Activated CD4-positive, alpha-beta T cell treated with anti-CD3 and anti-CD28 coated beads, Interleukin-10, Interleukin-2, amounts not matched to agents 100 ng/mL and 50 ng/mL, durations not matched to agents 16 hours and 8 hours (primary cell): ENCODE measurements at regions not wholly inside any gene's neighbourhood (a gene's known extent, or its start where the extent isn't known, plus 50 kb on each side); places are given as distances from the start of the nearest gene placed in this dataset.
A peak's percentile ranks its signal among the peaks of the same experiment; 100 is the strongest.
"Not testable (repeated sequence)": the region's sequence is repeated elsewhere in the genome, so short reads cannot be mapped to it uniquely, and the experiment has no call there.

Experiments used
- DNase-seq: peaks from one replicate; pipeline ENCODE4 v3.0.0-alpha.2; 2020

- DNase-seq, result not testable (repeated sequence)
These were observed 984.3 kb downstream of the AACS start for GRCh38 chr12:126049501-126049900.

- DNase-seq, result no peak
These were observed 986.4 kb downstream of the AACS start for GRCh38 chr12:126051611-126052107.

- DNase-seq, result no peak
These were observed 990.3 kb downstream of the AACS start for GRCh38 chr12:126055521-126055920.

- no peak for DNase-seq
These were observed 996.5 kb downstream of the AACS start for GRCh38 chr12:126061777-126062176.

- no peak for DNase-seq
These were observed 998.8 kb downstream of the AACS start for GRCh38 chr12:126064028-126064427.

- no peak for DNase-seq
These were observed 1002.5 kb downstream of the AACS start for GRCh38 chr12:126067626-126068329.

- DNase-seq, result peak; percentile 60
These were observed 1004.4 kb downstream of the AACS start for GRCh38 chr12:126069549-126070165.

- DNase-seq, result no peak
These were observed 1011.3 kb downstream of the AACS start for GRCh38 chr12:126076515-126076914.

GRCh38 chr12:126083926-126084325 lies 1018.7 kb downstream of the AACS start:
- no peak for DNase-seq

GRCh38 chr12:126084480-126084879 lies 1019.2 kb downstream of the AACS start:
- no peak for DNase-seq

- no peak for DNase-seq
These were observed 1021.0 kb downstream of the AACS start for GRCh38 chr12:126086242-126086641.

- DNase-seq, result no peak
These were observed 1022.5 kb downstream of the AACS start for GRCh38 chr12:126087692-126088091.

GRCh38 chr12:126093908-126094307 lies 1028.7 kb downstream of the AACS start:
- DNase-seq, result no peak

GRCh38 chr12:126095748-126096510 lies 1030.7 kb downstream of the AACS start:
- DNase-seq, result no peak

GRCh38 chr12:126106706-126107105 lies 1041.5 kb downstream of the AACS start:
- DNase-seq, result no peak

- DNase-seq, result no peak
These were observed 1042.4 kb downstream of the AACS start for GRCh38 chr12:126107659-126108058.

GRCh38 chr12:126108247-126108646 lies 1043.0 kb downstream of the AACS start:
- no peak for DNase-seq

- no peak for DNase-seq
These were observed 1046.9 kb downstream of the AACS start for GRCh38 chr12:126112141-126112540.

GRCh38 chr12:126112849-126113248 lies 1047.6 kb downstream of the AACS start:
- no peak for DNase-seq

GRCh38 chr12:126114441-126114840 lies 1049.2 kb downstream of the AACS start:
- DNase-seq, result no peak

GRCh38 chr12:126117502-126117901 lies 1052.3 kb downstream of the AACS start:
- DNase-seq, result no peak

- no peak for DNase-seq
These were observed 1074.1 kb downstream of the AACS start for GRCh38 chr12:126139355-126139754.

- no peak for DNase-seq
These were observed 1079.4 kb downstream of the AACS start for GRCh38 chr12:126144603-126145002.

GRCh38 chr12:126147321-126147720 lies 1082.1 kb downstream of the AACS start:
- no peak for DNase-seq
